ENCODE measurements at regions not wholly inside any gene's neighbourhood (a gene's known extent, or its start where the extent isn't known, plus 50 kb on each side); places are given as distances from the start of the nearest gene placed in this dataset.

DNA sequence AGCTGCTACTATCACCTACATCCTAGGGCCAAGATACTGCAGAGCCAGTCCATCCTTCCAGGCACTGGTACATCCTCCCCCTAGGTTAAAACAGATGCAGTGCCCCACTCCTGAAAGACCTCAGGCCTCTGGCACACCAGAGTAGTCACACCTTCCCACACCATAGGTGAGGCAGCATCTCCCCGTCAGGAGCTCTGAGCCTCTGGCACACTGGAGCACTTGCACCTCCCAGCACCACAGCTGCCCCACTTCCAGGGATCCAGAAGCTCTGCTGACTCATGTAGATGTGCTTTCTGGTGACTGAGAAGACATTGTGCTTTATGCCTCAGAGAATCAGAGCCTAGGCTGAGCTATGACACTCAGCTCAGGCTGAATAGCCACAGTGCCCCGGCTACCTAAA lies 138.4 kb upstream of the COL3A1 start:
- TF ChIP-seq YY1 (IDR thresholded peaks at IDR 0.05; ENCODE audit: low read depth) (no peak), EP300 (IDR thresholded peaks at IDR 0.05; ENCODE audit: borderline replicate concordance in 1 of 2, low read depth in 1 of 2, low read length in 1 of 2) (no peak), CTCF (IDR thresholded peaks at IDR 0.05) (no peak), NRF1 (IDR thresholded peaks at IDR 0.05; ENCODE audit: low read depth, low read length) (no peak), MXI1 (IDR thresholded peaks at IDR 0.05; ENCODE audit: low read depth, low read length) (no peak), POLR2AphosphoS5 (IDR thresholded peaks at IDR 0.05; ENCODE audit: low read depth, low read length) (no peak), RFX5 (IDR thresholded peaks at IDR 0.05; ENCODE audit: low read length) (no peak), RCOR1 (IDR thresholded peaks at IDR 0.05; ENCODE audit: low read length) (no peak)

Measured in SK-N-SH (cell line).